ENCODE measurements at regions not wholly inside any gene's neighbourhood (a gene's known extent, or its start where the extent isn't known, plus 50 kb on each side); places are given as distances from the start of the nearest gene placed in this dataset.

- TF ChIP-seq, protein P1, sequence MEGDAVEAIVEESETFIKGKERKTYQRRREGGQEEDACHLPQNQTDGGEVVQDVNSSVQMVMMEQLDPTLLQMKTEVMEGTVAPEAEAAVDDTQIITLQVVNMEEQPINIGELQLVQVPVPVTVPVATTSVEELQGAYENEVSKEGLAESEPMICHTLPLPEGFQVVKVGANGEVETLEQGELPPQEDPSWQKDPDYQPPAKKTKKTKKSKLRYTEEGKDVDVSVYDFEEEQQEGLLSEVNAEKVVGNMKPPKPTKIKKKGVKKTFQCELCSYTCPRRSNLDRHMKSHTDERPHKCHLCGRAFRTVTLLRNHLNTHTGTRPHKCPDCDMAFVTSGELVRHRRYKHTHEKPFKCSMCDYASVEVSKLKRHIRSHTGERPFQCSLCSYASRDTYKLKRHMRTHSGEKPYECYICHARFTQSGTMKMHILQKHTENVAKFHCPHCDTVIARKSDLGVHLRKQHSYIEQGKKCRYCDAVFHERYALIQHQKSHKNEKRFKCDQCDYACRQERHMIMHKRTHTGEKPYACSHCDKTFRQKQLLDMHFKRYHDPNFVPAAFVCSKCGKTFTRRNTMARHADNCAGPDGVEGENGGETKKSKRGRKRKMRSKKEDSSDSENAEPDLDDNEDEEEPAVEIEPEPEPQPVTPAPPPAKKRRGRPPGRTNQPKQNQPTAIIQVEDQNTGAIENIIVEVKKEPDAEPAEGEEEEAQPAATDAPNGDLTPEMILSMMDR (IDR thresholded peaks at IDR 0.05) = no peak
- no peak for TF ChIP-seq POLR2AphosphoS5 (IDR thresholded peaks at IDR 0.05)
- TF ChIP-seq POLR2A (IDR thresholded peaks at IDR 0.05) = no peak
- TF ChIP-seq EP300 (IDR thresholded peaks at IDR 0.05; ENCODE audit: low read depth) = no peak
These were observed 1682.3 kb upstream of the PIK3C3 start for GRCh38 chr18:40272630-40273231.
